GM18868 (cell line): ENCODE measurements at regions not wholly inside any gene's neighbourhood (a gene's known extent, or its start where the extent isn't known, plus 50 kb on each side); places are given as distances from the start of the nearest gene placed in this dataset.

Experiments used
- ATAC-seq: cut with Tn5 transposase; IDR thresholded peaks from one replicate; pipeline ENCODE4 v1.9.1; 2021; ENCODE audit warnings: mild to moderate bottlenecking, moderate library complexity; ENCODE audit not compliant: unreplicated experiment

GRCh38 chr2:129721236-129721635 lies 258.2 kb upstream of the RAB6C start:
- ATAC-seq: no peak

- no peak for ATAC-seq
Observed at GRCh38 chr2:129721846-129722245, 257.6 kb upstream of the RAB6C start.

- no peak for ATAC-seq
Observed at GRCh38 chr2:129722306-129723019, 257.0 kb upstream of the RAB6C start.

- ATAC-seq: no peak
Observed at GRCh38 chr2:129723277-129724020, 256.0 kb upstream of the RAB6C start.

- no peak for ATAC-seq
Observed at GRCh38 chr2:129724021-129724757, 255.3 kb upstream of the RAB6C start.

- ATAC-seq: no peak
Observed at GRCh38 chr2:129726216-129726615, 253.2 kb upstream of the RAB6C start.

- no peak for ATAC-seq
Observed at GRCh38 chr2:129727286-129727685, 252.2 kb upstream of the RAB6C start.

- no peak for ATAC-seq
Observed at GRCh38 chr2:129728035-129728972, 251.2 kb upstream of the RAB6C start.

GRCh38 chr2:129729011-129729410 lies 250.5 kb upstream of the RAB6C start:
- ATAC-seq: no peak

GRCh38 chr2:129729646-129730045 lies 249.8 kb upstream of the RAB6C start:
- no peak for ATAC-seq

GRCh38 chr2:129730979-129731378 lies 248.5 kb upstream of the RAB6C start:
- ATAC-seq: no peak

GRCh38 chr2:129731907-129732629 lies 247.4 kb upstream of the RAB6C start:
- no peak for ATAC-seq

- no peak for ATAC-seq
Observed at GRCh38 chr2:129732630-129733026, 246.8 kb upstream of the RAB6C start.

GRCh38 chr2:129733041-129733440 lies 246.4 kb upstream of the RAB6C start:
- no peak for ATAC-seq

- no peak for ATAC-seq
Observed at GRCh38 chr2:129733579-129733978, 245.9 kb upstream of the RAB6C start.

- no peak for ATAC-seq
Observed at GRCh38 chr2:129734343-129735034, 245.0 kb upstream of the RAB6C start.

- ATAC-seq: no peak
Observed at GRCh38 chr2:129735576-129735975, 243.9 kb upstream of the RAB6C start.

- ATAC-seq: no peak
Observed at GRCh38 chr2:129737660-129738527, 241.6 kb upstream of the RAB6C start.
